GM23338 (cell line): ENCODE measurements at regions not wholly inside any gene's neighbourhood (a gene's known extent, or its start where the extent isn't known, plus 50 kb on each side); places are given as distances from the start of the nearest gene placed in this dataset.

Source experiments
- ATAC-seq: fragments of 200-7000 bp; cut with Tn5 transposase; 3 replicates; pipeline ENCODE4 v1.9.1; 2020
- DNase-seq: peaks from one replicate; pipeline ENCODE4 v3.0.0-alpha.2; 2015; ENCODE audit warnings: low spot score
- H2AFZ ChIP-seq: fragments of 200-600 bp; sonication (generic); 2 replicates; pipeline ENCODE4 v1.8.0; 2016; ENCODE audit warnings: antibody characterized with exemption, mild to moderate bottlenecking, moderate library complexity
- H3F3A ChIP-seq: fragments of 200-600 bp; sonication (generic); replicated peaks from 2 replicates; pipeline ENCODE4 v1.8.0; 2017; ENCODE audit warnings: antibody characterized with exemption, mixed run types, low read depth
- H3K27ac ChIP-seq: fragments of 200-600 bp; sonication (generic); 2 replicates; pipeline ENCODE4 v1.6.1; 2016; ENCODE audit warnings: low read depth
- H3K27me3 ChIP-seq: fragments of 200-600 bp; sonication (generic); 2 replicates; pipeline ENCODE4 v1.8.0; 2016; ENCODE audit warnings: mild to moderate bottlenecking, mixed run types, moderate library complexity; ENCODE audit not compliant: insufficient read depth
- H3K36me3 ChIP-seq: fragments of 200-600 bp; sonication (generic); 2 replicates; pipeline ENCODE4 v1.8.0; 2016; ENCODE audit warnings: mild to moderate bottlenecking; ENCODE audit not compliant: insufficient read depth
- H3K4me1 ChIP-seq: fragments of 200-600 bp; sonication (generic); 2 replicates; pipeline ENCODE4 v1.8.0; 2016; ENCODE audit warnings: mild to moderate bottlenecking, moderate library complexity; ENCODE audit not compliant: insufficient read depth
- H3K4me2 ChIP-seq: fragments of 200-600 bp; sonication (generic); 2 replicates; pipeline ENCODE4 v1.7.1; 2017; ENCODE audit warnings: mixed run types
- H3K4me3 ChIP-seq: fragments of 200-600 bp; sonication (generic); 2 replicates; pipeline ENCODE4 v1.6.1; 2016; ENCODE audit warnings: mixed run types
- H3K79me2 ChIP-seq: fragments of 200-600 bp; sonication (generic); replicated peaks from 2 replicates; pipeline ENCODE4 v1.8.0; 2017; ENCODE audit warnings: mild to moderate bottlenecking; ENCODE audit not compliant: insufficient read depth
- H3K9me2 ChIP-seq: fragments of 200-600 bp; sonication (generic); 2 replicates; pipeline ENCODE4 v1.8.0; 2017; ENCODE audit not compliant: insufficient read depth
- H4K20me1 ChIP-seq: fragments of 200-600 bp; sonication (generic); replicated peaks from 2 replicates; pipeline ENCODE4 v1.8.0; 2017; ENCODE audit warnings: mild to moderate bottlenecking; ENCODE audit not compliant: insufficient read depth
- H3K27ac Mint-ChIP-seq: 2 replicates; pipeline ENCODE4 v1.8.0; 2020; ENCODE audit warnings: inconsistent platforms, mild to moderate bottlenecking, moderate library complexity, mixed read lengths
- H3K27me3 Mint-ChIP-seq: 3 replicates; pipeline ENCODE4 v1.8.0; 2022; ENCODE audit warnings: low read depth, mild to moderate bottlenecking, moderate library complexity, mixed read lengths, inconsistent platforms; ENCODE audit not compliant: insufficient read depth, poor library complexity
- H3K36me3 Mint-ChIP-seq: 3 replicates; pipeline ENCODE4 v1.8.0; 2021; ENCODE audit warnings: low read depth, mild to moderate bottlenecking, inconsistent platforms, moderate library complexity, mixed read lengths
- H3K4me1 Mint-ChIP-seq: 3 replicates; pipeline ENCODE4 v1.8.0; 2020; ENCODE audit warnings: mild to moderate bottlenecking, inconsistent platforms, mixed read lengths
- H3K4me3 Mint-ChIP-seq: 3 replicates; pipeline ENCODE4 v1.8.0; 2021; ENCODE audit warnings: moderate library complexity, mild to moderate bottlenecking, inconsistent platforms, mixed read lengths
- H3K9me3 Mint-ChIP-seq: 3 replicates; pipeline ENCODE4 v1.8.0; 2020; ENCODE audit warnings: moderate library complexity, mild to moderate bottlenecking, inconsistent platforms, mixed read lengths
- CREB1 ChIP-seq: fragments of 250-450 bp; sonication (Bioruptor Pico); IDR thresholded peaks from 2 replicates; pipeline ENCODE4 v1.5.0; 2020; ENCODE audit warnings: low read depth, mild to moderate bottlenecking, moderate library complexity
- ETS1 ChIP-seq: IDR thresholded peaks from 2 replicates; pipeline ENCODE4 v1.6.1; 2016; ENCODE audit warnings: antibody characterized with exemption
- EZH2 ChIP-seq: fragments of 200-600 bp; sonication (generic); IDR thresholded peaks from one replicate; pipeline ENCODE4 v1.8.0; 2017; ENCODE audit warnings: antibody characterized with exemption, mild to moderate bottlenecking, low read depth; ENCODE audit not compliant: unreplicated experiment
- EZH2phosphoT487 ChIP-seq: fragments of 200-600 bp; sonication (generic); IDR thresholded peaks from one replicate; pipeline ENCODE4 v1.8.1; 2018; ENCODE audit warnings: antibody characterized with exemption; ENCODE audit not compliant: unreplicated experiment
- JUNB ChIP-seq: IDR thresholded peaks from one replicate; pipeline ENCODE4 v1.6.1; 2016; ENCODE audit warnings: antibody characterized with exemption; ENCODE audit not compliant: unreplicated experiment
- NANOG ChIP-seq: IDR thresholded peaks from 2 replicates; pipeline ENCODE4 v1.6.1; 2016; ENCODE audit warnings: antibody characterized with exemption, borderline replicate concordance
- POLR2AphosphoS5 ChIP-seq: IDR thresholded peaks from 2 replicates; pipeline ENCODE4 v1.6.1; 2016; ENCODE audit warnings: antibody characterized with exemption, low read depth
- REST ChIP-seq: IDR thresholded peaks from one replicate; pipeline ENCODE4 v1.6.1; 2018; ENCODE audit warnings: antibody characterized with exemption; ENCODE audit not compliant: unreplicated experiment
- STAT1 ChIP-seq: IDR thresholded peaks from one replicate; pipeline ENCODE4 v1.6.1; 2016; ENCODE audit warnings: antibody characterized with exemption; ENCODE audit not compliant: unreplicated experiment
- ZNF114 ChIP-seq: fragments of 250-450 bp; sonication (Bioruptor Pico); IDR thresholded peaks from 2 replicates; pipeline ENCODE4 v1.5.0; 2020; ENCODE audit warnings: mild to moderate bottlenecking, moderate library complexity
- ZNF331 ChIP-seq: fragments of 250-450 bp; sonication (Bioruptor Pico); IDR thresholded peaks from 2 replicates; pipeline ENCODE4 v1.5.0; 2020; ENCODE audit warnings: low read depth, mild to moderate bottlenecking, moderate library complexity
- ZNF462 ChIP-seq: fragments of 250-450 bp; sonication (Bioruptor Pico); IDR thresholded peaks from 2 replicates; pipeline ENCODE4 v1.5.0; 2020; ENCODE audit warnings: mild to moderate bottlenecking, moderate library complexity
- TF ChIP-seq, protein P1 (sequence below), 2 experiments: fragments of 200-600 bp in 1 of 2; sonication (generic) in 1 of 2; conservative IDR thresholded peaks; 2 replicates each; pipeline versions ENCODE4 v1.5.1 to v1.6.1; 2016 to 2017; ENCODE audit warnings: antibody characterized with exemption in 2 of 2, low read depth in 2 of 2, mild to moderate bottlenecking in 2 of 2, moderate library complexity in 1 of 2

- Histone ChIP-seq H3F3A (no peaks in the 10 kb centered on the region), H3K4me2 (no peak overlapping the region), H2AFZ (no peak overlapping the region), H3K9me2 (no peaks in the 10 kb centered on the region), H4K20me1 (no peaks in the 10 kb centered on the region), H3K36me3 (no peaks in the 10 kb centered on the region), H3K79me2 (no peaks in the 10 kb centered on the region), H3K27me3 (no peaks in the 10 kb centered on the region), H3K4me3 (no peak overlapping the region), H3K4me1 (no peaks in the 10 kb centered on the region), H3K27ac (no peak overlapping the region)
- H3K27me3 Mint-ChIP-seq, result no peaks in the 10 kb centered on the region
- no peak overlapping the region for H3K4me3 Mint-ChIP-seq
- TF ChIP-seq REST, result no peak
- TF ChIP-seq EZH2phosphoT487, result no peak
- no peak for TF ChIP-seq JUNB
- TF ChIP-seq, protein P1, sequence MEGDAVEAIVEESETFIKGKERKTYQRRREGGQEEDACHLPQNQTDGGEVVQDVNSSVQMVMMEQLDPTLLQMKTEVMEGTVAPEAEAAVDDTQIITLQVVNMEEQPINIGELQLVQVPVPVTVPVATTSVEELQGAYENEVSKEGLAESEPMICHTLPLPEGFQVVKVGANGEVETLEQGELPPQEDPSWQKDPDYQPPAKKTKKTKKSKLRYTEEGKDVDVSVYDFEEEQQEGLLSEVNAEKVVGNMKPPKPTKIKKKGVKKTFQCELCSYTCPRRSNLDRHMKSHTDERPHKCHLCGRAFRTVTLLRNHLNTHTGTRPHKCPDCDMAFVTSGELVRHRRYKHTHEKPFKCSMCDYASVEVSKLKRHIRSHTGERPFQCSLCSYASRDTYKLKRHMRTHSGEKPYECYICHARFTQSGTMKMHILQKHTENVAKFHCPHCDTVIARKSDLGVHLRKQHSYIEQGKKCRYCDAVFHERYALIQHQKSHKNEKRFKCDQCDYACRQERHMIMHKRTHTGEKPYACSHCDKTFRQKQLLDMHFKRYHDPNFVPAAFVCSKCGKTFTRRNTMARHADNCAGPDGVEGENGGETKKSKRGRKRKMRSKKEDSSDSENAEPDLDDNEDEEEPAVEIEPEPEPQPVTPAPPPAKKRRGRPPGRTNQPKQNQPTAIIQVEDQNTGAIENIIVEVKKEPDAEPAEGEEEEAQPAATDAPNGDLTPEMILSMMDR (conservative IDR thresholded peaks at IDR 0.05; ENCODE audit: low read depth in 2 of 2), result no peak
- TF ChIP-seq ZNF462 (CRISPR knock-in tag), result no peak
- no peak for TF ChIP-seq EZH2
- no peak for TF ChIP-seq ZNF331 (CRISPR knock-in tag)
- TF ChIP-seq STAT1, result no peak
- no peak for TF ChIP-seq POLR2AphosphoS5
- TF ChIP-seq NANOG, result no peak
- TF ChIP-seq ETS1, result no peak
- TF ChIP-seq ZNF114 (CRISPR knock-in tag), result no peak
- TF ChIP-seq CREB1 (CRISPR knock-in tag), result no peak
- no peak for DNase-seq
- H3K36me3 Mint-ChIP-seq, result peaks cover 4% of the 10 kb centered on the region
- ATAC-seq, result no peak
- H3K4me1 Mint-ChIP-seq, result no peaks in the 10 kb centered on the region
- H3K27ac Mint-ChIP-seq, result no peak overlapping the region
- H3K9me3 Mint-ChIP-seq, result peaks cover 15% of the 10 kb centered on the region
Measured at GRCh38 chr4:127558088-127558487, 74.7 kb upstream of the INTU start.
